GM21515 (cell line): ENCODE measurements at regions not wholly inside any gene's neighbourhood (a gene's known extent, or its start where the extent isn't known, plus 50 kb on each side); places are given as distances from the start of the nearest gene placed in this dataset.
"Not testable (repeated sequence)": the region's sequence is repeated elsewhere in the genome, so short reads cannot be mapped to it uniquely, and the experiment has no call there.

ENCODE experiments used
- ATAC-seq: cut with Tn5 transposase; IDR thresholded peaks from one replicate; pipeline ENCODE4 v1.9.1; 2021; ENCODE audit not compliant: unreplicated experiment

DNA sequence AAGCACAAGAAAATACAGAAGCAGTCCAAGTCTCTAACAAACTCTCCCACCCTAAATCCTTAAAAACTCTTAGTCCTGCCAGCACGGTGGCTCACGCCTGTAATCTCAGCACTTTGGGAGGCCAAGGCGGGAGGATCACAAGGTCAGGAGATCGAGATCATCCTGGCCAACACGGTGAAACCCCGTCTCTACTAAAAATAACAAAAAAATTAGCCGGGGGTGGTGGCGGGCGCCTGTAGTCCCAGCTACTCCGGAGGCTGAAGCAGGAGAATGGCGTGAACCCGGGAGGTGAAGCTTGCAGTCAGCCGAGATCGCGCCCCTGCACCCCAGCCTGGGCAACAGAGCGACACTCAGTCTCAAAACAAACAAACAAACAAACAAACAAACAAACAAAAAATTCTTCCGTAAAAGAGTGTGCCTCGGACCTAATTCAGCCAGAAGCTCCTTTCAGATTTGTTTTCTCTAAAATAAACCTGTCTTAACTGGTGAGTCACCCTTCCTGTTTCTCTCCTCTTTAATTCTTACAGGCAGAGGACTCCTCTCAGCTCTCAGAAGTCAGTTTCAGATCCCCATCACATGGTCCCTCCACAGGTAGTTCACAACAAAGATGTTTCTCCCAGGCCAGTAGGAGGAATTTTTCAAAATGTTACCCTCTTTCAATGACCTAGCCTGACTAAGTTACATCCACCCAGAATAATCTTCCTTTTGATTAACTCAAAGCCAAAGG lies 953.2 kb downstream of the STIM2 start:
- ATAC-seq, result not testable (repeated sequence)

DNA sequence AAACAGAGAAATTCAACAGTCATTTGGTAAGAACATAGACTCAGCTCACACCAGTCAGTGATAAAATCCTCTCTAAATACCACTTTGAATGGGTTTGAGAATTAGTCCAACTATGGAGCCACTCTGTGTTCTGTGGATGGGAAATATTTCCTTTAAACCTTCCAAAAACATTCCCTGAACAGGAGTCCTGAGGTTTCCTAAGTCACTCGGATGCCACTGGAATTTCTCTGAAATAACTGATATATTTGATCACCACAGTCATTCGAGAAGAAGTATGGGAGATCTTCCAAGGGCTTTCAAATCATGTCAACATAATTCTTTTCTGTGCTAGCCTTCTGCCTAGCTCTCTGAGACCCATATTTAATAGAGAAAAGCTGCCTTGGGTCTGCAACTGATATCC lies 958.6 kb downstream of the STIM2 start:
- no peak for ATAC-seq

DNA sequence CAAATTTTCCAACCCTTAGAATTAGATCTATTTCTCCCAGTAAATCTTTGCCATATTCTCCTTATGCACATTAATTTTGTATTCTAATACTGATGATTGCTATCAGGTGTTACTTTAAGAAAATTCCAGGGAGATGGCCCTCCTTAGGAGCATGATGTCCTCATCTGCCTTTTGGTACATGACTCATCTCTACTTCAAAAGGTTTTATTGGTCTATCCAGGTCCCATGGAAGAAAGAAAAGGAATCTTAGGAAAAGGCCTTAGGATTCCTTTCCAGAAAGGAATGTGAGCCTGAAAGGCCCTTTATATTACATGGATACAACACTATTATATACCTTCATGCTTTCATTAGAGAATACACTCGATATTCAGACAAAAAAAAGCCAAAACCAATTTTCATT lies 968.2 kb downstream of the STIM2 start:
- no peak for ATAC-seq

GRCh38 chr4:27830251-27830650 lies 969.6 kb downstream of the STIM2 start:
- ATAC-seq, result no peak

GRCh38 chr4:27835851-27836250 lies 975.2 kb downstream of the STIM2 start:
- ATAC-seq, result no peak

DNA sequence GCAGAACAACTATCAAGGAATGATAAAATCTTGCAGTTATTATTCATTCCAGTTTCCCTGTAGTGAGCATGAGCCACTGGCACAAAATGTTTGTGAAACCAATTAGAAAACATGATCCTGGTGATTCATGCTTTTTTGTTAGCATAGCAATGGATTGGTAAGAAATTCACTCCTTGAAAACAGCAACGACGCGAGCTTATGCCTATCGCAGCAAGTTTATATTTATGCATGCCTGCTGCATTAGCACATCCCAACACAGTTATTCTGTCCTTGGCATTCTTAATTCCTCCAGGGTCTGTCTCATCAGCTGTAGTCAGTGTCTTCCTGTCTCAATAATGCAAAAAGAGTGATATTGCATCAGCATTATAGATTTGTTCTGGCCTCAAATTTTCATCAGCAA lies 975.9 kb downstream of the STIM2 start:
- no peak for ATAC-seq

GRCh38 chr4:27843776-27844175 lies 983.1 kb downstream of the STIM2 start:
- no peak for ATAC-seq

DNA sequence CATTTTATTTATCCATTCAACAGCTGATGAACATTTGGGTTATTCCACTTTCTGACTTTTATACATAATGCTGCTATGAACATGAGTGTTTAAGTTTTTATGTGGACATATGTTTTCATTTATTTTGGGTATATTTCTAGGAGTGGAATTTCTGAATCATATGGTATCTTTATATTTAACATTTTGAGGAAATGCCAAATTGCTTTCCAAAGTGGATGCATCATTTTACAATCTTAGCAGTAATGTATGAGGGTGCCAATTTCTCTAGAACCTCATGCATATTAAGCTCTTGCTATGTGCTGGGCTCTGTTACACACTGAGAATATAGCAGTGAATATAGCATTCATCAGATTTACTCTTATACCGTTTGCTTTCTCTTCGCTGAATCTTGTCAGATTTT lies 983.7 kb downstream of the STIM2 start:
- no peak for ATAC-seq

DNA sequence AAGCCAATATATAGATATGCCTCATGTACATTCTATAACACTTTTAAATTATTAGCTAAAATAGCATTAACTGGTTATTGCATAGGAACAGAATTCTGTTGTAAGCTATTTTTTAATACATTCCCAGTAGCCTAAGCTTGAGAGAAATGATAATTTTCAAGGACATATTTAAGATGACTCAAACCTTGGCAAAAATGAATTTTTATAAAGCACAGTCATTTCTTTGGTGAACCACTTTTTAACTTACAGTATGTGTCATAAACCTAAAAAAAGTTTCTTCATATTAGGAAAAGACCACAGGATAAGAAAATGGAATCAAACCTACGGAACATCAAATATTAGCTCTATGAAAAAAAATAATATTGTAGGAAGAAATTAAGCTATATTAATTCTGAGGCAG lies 986.3 kb downstream of the STIM2 start:
- ATAC-seq, result no peak

DNA sequence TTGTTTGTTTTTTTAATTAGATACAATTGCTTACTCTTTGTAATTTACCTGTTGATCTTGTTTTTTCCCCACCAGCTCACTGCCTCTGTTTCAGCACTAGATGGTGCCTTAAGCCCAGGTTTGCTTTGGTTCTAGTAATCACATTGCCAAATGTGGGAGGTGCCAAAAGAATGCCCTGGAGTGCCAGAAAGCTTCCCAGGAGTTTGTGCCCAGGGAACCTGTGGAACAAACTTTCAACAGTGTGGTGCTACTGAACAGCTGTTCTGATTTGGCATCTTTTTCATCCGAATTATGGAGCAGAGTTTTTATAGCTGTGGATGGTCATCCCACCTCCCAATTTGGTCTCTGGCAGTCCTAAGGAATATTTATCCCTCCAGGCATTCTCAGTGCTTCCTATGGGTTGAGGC lies 1000.7 kb downstream of the STIM2 start:
- no peak for ATAC-seq

DNA sequence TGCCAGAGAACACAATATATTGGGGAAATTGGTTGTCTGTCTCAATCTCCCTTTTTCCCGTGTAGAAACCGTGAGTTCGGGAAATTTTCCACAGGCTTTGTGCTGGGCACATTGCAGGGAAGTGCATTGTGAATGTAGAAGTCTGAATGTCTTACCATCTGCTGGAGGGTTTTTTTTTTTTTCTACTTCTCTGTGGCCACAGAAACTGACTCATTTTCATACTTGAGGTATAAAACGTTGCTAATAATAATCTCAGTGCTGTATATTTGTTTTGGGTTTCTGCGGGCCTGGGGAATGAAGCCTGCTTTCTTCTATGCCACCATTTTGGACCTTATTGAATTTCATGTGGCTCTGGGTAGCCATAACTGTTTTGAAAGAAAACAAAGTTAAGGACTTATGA lies 1001.2 kb downstream of the STIM2 start:
- ATAC-seq, result no peak

DNA sequence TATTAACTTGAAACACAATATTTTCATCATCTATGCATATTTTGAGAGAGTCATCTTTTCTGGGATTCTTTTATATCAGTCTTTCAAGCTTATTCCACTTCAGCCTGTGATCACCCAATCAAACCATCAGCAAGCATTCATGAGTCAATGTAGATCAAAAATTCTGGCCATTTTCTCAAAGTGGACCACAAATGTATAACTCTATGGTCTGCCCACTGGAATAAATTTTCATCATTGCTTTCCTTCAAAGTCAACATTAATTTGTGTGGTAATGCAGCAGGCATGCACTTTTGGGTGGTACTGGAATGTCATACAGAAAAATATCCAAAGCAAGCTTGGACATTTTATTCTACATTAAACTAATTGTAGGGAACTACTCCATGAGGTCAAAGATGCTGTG lies 1013.0 kb downstream of the STIM2 start:
- no peak for ATAC-seq

DNA sequence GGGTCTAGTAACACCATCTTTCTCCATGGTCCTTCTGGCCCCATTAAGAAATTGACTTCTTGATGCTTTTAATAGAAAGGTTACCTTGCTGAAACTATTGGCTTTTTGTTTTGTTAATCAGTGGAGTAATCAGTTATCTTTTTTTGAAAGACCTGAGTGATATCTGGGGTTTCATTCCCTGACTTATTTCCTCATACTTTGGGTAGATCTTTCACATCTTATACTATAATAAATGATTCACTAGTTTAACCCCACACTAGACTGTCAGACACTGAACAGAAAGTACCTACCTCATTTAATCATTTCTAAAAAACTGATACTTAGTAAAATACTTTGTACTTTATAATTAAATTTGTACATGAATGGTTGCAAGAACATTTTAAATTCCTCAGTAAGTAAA lies 1021.1 kb downstream of the STIM2 start:
- no peak for ATAC-seq

DNA sequence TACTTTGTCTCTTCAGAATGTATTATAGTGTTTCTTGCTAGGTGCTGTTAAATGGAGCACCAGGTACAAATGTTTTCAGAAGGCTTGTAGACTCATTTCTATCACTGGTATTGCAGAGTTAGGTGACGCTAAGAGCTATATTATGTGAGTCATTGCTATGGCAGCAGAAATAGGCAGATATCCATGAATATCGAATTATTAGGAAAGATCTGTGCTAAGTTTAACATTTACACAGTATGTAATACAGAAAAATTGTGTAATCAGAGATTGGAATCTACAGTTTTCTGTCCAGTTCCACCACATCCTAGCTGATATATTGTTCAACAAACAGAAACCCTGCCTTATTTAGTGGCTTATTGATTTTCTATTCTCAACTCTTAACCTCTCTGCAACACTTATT lies 1025.5 kb downstream of the STIM2 start:
- no peak for ATAC-seq

GRCh38 chr4:27887646-27888045 lies 1027.0 kb downstream of the STIM2 start:
- no peak for ATAC-seq

- no peak for ATAC-seq
These were observed 1027.9 kb downstream of the STIM2 start for GRCh38 chr4:27888505-27888904.

DNA sequence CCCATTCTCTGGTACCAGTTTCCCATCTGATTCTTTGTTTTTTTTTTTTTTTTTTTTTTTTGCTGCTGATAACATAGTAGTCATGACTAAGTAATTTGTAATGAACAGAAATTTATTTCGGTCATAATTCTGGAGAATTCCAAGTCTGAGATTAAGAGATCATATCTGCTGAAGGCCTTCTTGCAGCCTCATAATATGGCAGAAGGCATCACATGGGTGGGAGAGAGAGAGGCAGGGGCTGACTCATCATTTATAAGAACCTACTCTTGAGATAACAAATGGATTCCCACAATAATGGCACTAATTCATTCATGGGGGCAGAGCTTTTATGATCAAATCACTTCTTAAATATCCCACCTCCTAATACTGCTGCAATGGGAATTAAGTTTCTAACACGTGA lies 1034.3 kb downstream of the STIM2 start:
- ATAC-seq, result no peak

GRCh38 chr4:27908356-27908755 lies 1047.7 kb downstream of the STIM2 start:
- ATAC-seq, result no peak

DNA sequence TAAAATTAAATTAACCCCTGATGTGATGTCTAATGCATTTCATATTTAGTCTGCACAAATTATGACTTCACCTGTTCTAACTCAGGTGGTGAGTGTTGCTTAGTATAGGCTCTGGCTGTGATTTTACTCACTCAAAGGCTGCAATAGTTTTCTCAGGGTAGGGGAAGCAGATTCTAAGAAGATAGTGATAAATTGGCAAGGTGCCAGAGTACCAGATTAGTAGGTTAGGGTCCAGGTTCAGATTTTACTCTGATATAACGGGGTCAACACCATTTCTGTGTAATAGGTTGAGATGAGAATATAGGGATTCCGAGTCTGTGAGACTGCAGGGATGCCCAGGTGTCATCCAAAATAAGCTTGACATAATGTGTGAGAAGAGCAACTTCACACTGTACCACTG lies 1049.6 kb downstream of the STIM2 start:
- no peak for ATAC-seq

GRCh38 chr4:27911047-27911446 lies 1050.4 kb downstream of the STIM2 start:
- ATAC-seq, result no peak

GRCh38 chr4:27913738-27914137 lies 1053.1 kb downstream of the STIM2 start:
- ATAC-seq, result no peak

DNA sequence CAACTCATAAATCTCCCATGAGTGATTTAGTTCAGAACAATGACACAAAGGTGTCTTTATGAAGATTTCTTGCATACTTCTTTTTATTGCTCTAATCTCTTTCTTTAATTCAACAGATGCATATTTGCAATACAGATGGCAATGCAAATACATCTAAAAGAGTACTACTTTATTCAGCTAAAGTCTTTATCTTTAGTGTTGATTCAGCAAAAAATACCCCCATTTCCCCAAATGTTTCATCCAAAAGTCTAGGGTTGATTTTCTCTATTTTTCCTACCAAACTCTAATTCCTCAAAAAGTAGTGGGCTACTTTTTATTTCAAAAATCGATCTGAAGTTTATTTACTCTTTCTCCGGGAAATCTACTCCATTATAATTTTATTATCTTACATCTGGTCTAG lies 1055.2 kb downstream of the STIM2 start:
- ATAC-seq, result no peak

GRCh38 chr4:27916452-27917184 lies 1056.0 kb downstream of the STIM2 start:
- ATAC-seq, result no peak
